H1 (cell line): ENCODE measurements at regions not wholly inside any gene's neighbourhood (a gene's known extent, or its start where the extent isn't known, plus 50 kb on each side); places are given as distances from the start of the nearest gene placed in this dataset.

Experiments used
- CTCF ChIA-PET: fragments of 300-600 bp; sonication (Branson Sonifier 250); formaldehyde crosslinking; loops from one replicate; lab custom pipeline; 2021; ENCODE audit not compliant: partially characterized antibody; lab: Charles Lee
- POLR2A ChIA-PET: fragments of 300-600 bp; sonication (Branson Sonifier 250); formaldehyde crosslinking; loops from one replicate; lab custom pipeline; 2021; ENCODE audit warnings: inconsistent platforms; ENCODE audit not compliant: partially characterized antibody; lab: Charles Lee
- DNase-seq, 2 experiments: peaks; one replicate each; pipeline versions ENCODE4 v3.0.0 to v3.0.0-alpha.2; 2010 to 2022; ENCODE audit warnings: low spot score in 2 of 2, low read depth in 1 of 2, mixed read lengths in 1 of 2
- FAIRE-seq: peaks from 2 replicates; lab custom pipeline; 2011; peaks lifted over from hg19 to GRCh38; lab: Jason Lieb, UNC
- H2AFZ ChIP-seq: 2 replicates; pipeline ENCODE4 v1.8.1; 2012; ENCODE audit warnings: low read length, inconsistent platforms
- H2AK5ac ChIP-seq: 2 replicates; pipeline ENCODE4 v1.6.1; 2013; ENCODE audit warnings: low read depth, low read length
- H2BK120ac ChIP-seq: replicated peaks from 2 replicates; pipeline ENCODE3; 2013; ENCODE audit warnings: low read depth, low read length, inconsistent platforms
- H2BK12ac ChIP-seq: 2 replicates; pipeline ENCODE4 v1.6.1; 2013; ENCODE audit warnings: low read depth, low read length
- H2BK15ac ChIP-seq: 2 replicates; pipeline ENCODE4 v1.6.1; 2013; ENCODE audit warnings: low read length
- H2BK20ac ChIP-seq: 2 replicates; pipeline ENCODE4 v1.6.1; 2013; ENCODE audit warnings: low read length
- H2BK5ac ChIP-seq: 2 replicates; pipeline ENCODE4 v1.6.1; 2013; ENCODE audit warnings: low read depth, low read length
- H3K14ac ChIP-seq: 2 replicates; pipeline ENCODE4 v1.6.1; 2013; ENCODE audit warnings: inconsistent platforms; ENCODE audit not compliant: insufficient read length
- H3K18ac ChIP-seq: 2 replicates; pipeline ENCODE4 v1.6.1; 2013; ENCODE audit warnings: low read length; ENCODE audit errors: extremely low read depth
- H3K23ac ChIP-seq: 2 replicates; pipeline ENCODE4 v1.6.1; 2013; ENCODE audit warnings: inconsistent platforms; ENCODE audit not compliant: insufficient read length
- H3K23me2 ChIP-seq: 2 replicates; pipeline ENCODE4 v1.6.1; 2013; ENCODE audit warnings: low read depth, low read length
- H3K27ac ChIP-seq: 2 replicates; pipeline ENCODE4 v1.6.1; 2011; ENCODE audit warnings: low read depth, low read length, inconsistent platforms
- H3K27me3 ChIP-seq, 4 experiments: replicated peaks in 1 of 4; 1 replicate in 1 of 4; 2 replicates in 3 of 4; pipeline versions ENCODE4 v1.6.1 to v1.8.1; 2011 to 2013; ENCODE audit warnings: low read length in 3 of 4, mild to moderate bottlenecking in 3 of 4, inconsistent platforms in 2 of 4, mixed read lengths in 2 of 4, moderate library complexity in 1 of 4; ENCODE audit not compliant: control insufficient read depth in 3 of 4, insufficient read depth in 3 of 4; ENCODE audit errors: extremely low read depth in 1 of 4
- H3K36me3 ChIP-seq, 4 experiments: 2 replicates each; pipeline versions ENCODE4 v1.6.1 to v1.8.1; 2011 to 2013; ENCODE audit warnings: mild to moderate bottlenecking in 4 of 4, low read length in 3 of 4, moderate library complexity in 2 of 4, control low read depth in 1 of 4, inconsistent platforms in 1 of 4; ENCODE audit not compliant: insufficient read depth in 4 of 4, control insufficient read depth in 2 of 4
- H3K4ac ChIP-seq: replicated peaks from 2 replicates; pipeline ENCODE3; 2013; ENCODE audit warnings: low read length, low read depth, mixed read lengths, inconsistent platforms; ENCODE audit not compliant: insufficient read length
- H3K4me1 ChIP-seq, 4 experiments: replicated peaks in 1 of 4; 1 replicate in 1 of 4; 2 replicates in 3 of 4; pipeline versions ENCODE4 v1.6.1 to v1.8.1; 2011 to 2013; ENCODE audit warnings: low read length in 3 of 4, inconsistent platforms in 2 of 4, mixed read lengths in 1 of 4; ENCODE audit not compliant: insufficient read depth in 4 of 4, control insufficient read depth in 3 of 4
- H3K4me2 ChIP-seq, 2 experiments: 2 replicates each; pipeline versions ENCODE4 v1.6.1 to v1.8.1; 2011 to 2013; ENCODE audit warnings: low read depth in 2 of 2, low read length in 2 of 2, control low read depth in 1 of 2, inconsistent platforms in 1 of 2, mild to moderate bottlenecking in 1 of 2; ENCODE audit not compliant: insufficient read depth in 1 of 2
- H3K4me3 ChIP-seq, 4 experiments: fragments of 200-600, 300-600 bp in 1 of 4; sonication (generic), shearing (Covaris generic), sonication (Bioruptor Twin) in 1 of 4; 2 replicates each; pipeline versions ENCODE4 v1.5.1 to v1.8.1; 2011 to 2016; ENCODE audit warnings: low read length in 4 of 4, low read depth in 3 of 4, control low read depth in 2 of 4, inconsistent platforms in 2 of 4, mild to moderate bottlenecking in 2 of 4, mixed read lengths in 1 of 4, moderate library complexity in 1 of 4; ENCODE audit not compliant: insufficient read depth in 2 of 4; ENCODE audit errors: extremely low read depth in 1 of 4
- H3K56ac ChIP-seq: replicated peaks from 2 replicates; pipeline ENCODE3; 2013; ENCODE audit warnings: low read depth, mild to moderate bottlenecking, mixed read lengths, low read length, inconsistent platforms; ENCODE audit not compliant: insufficient read length
- H3K79me1 ChIP-seq: 2 replicates; pipeline ENCODE4 v1.6.1; 2013; ENCODE audit warnings: low read depth, low read length, control low read depth
- H3K79me2 ChIP-seq, 2 experiments: 2 replicates each; pipeline versions ENCODE4 v1.6.1 to v1.8.1; 2012 to 2013; ENCODE audit warnings: low read length in 2 of 2, mild to moderate bottlenecking in 2 of 2, inconsistent platforms in 1 of 2; ENCODE audit not compliant: insufficient read depth in 2 of 2, control insufficient read depth in 1 of 2
- H3K9ac ChIP-seq, 4 experiments: replicated peaks in 1 of 4; 1 replicate in 1 of 4; 2 replicates in 3 of 4; pipeline versions ENCODE4 v1.6.1 to v1.8.1; 2011 to 2013; ENCODE audit warnings: low read depth in 3 of 4, low read length in 3 of 4, control low read depth in 2 of 4, mild to moderate bottlenecking in 2 of 4, moderate library complexity in 2 of 4, inconsistent platforms in 1 of 4; ENCODE audit errors: extremely low read depth in 1 of 4
- H3K9me3 ChIP-seq, 2 experiments: 2 replicates each; pipeline versions ENCODE4 v1.6.1 to v1.8.1; 2012 to 2013; ENCODE audit warnings: mild to moderate bottlenecking in 2 of 2, moderate library complexity in 2 of 2, control low read depth in 1 of 2, inconsistent platforms in 1 of 2, low read depth in 1 of 2, low read length in 1 of 2, mixed read lengths in 1 of 2; ENCODE audit not compliant: insufficient read depth in 2 of 2
- H4K20me1 ChIP-seq, 2 experiments: replicated peaks in 1 of 2; 2 replicates each; pipeline versions ENCODE3 to v1.8.1; 2011 to 2013; ENCODE audit warnings: inconsistent platforms in 2 of 2, low read length in 2 of 2, mild to moderate bottlenecking in 1 of 2; ENCODE audit not compliant: insufficient read depth in 2 of 2, control insufficient read depth in 1 of 2
- H4K5ac ChIP-seq: 2 replicates; pipeline ENCODE4 v1.6.1; 2013; ENCODE audit warnings: low read length, low read depth, mixed read lengths, inconsistent platforms; ENCODE audit not compliant: insufficient read length
- H4K8ac ChIP-seq: 2 replicates; pipeline ENCODE4 v1.8.0; 2013; ENCODE audit warnings: mild to moderate bottlenecking, moderate library complexity, low read length, inconsistent platforms; ENCODE audit not compliant: insufficient read depth; ENCODE audit errors: extremely low read depth
- H4K91ac ChIP-seq: replicated peaks from 2 replicates; pipeline ENCODE3; 2013; ENCODE audit warnings: low read length, mixed read lengths, inconsistent platforms; ENCODE audit not compliant: insufficient read length
- BCL11A ChIP-seq, 2 experiments: IDR thresholded peaks; one replicate each; pipeline ENCODE4 v1.6.1; 2011; ENCODE audit warnings: low read depth in 2 of 2, low read length in 2 of 2, mild to moderate bottlenecking in 2 of 2
- BRCA1 ChIP-seq: IDR thresholded peaks from 2 replicates; pipeline ENCODE4 v1.6.1; 2012; ENCODE audit warnings: low read depth, low read length, improper control_type of control experiment
- EZH2 ChIP-seq: fragments of 200-600 bp; sonication (generic); IDR thresholded peaks from 2 replicates; pipeline ENCODE4 v1.7.1; 2012; ENCODE audit warnings: low read depth, mild to moderate bottlenecking, moderate library complexity, low read length, inconsistent platforms; ENCODE audit not compliant: severe bottlenecking
- FOSL1 ChIP-seq: IDR thresholded peaks from 2 replicates; pipeline ENCODE4 v1.6.1; 2011; ENCODE audit warnings: mild to moderate bottlenecking, low read depth, low read length, moderate library complexity; ENCODE audit not compliant: insufficient read depth
- JUN ChIP-seq: IDR thresholded peaks from 2 replicates; pipeline ENCODE4 v1.6.1; 2011; ENCODE audit warnings: low read depth, mild to moderate bottlenecking, improper control_type of control experiment, low read length
- MAFK ChIP-seq: IDR thresholded peaks from 2 replicates; pipeline ENCODE4 v1.6.1; 2012; ENCODE audit warnings: low read depth, mild to moderate bottlenecking, improper control_type of control experiment, low read length
- NANOG ChIP-seq: IDR thresholded peaks from 2 replicates; pipeline ENCODE4 v1.6.1; 2011; ENCODE audit warnings: low read length, low read depth, mild to moderate bottlenecking, inconsistent platforms; ENCODE audit not compliant: insufficient read depth, poor library complexity, severe bottlenecking
- PHF8 ChIP-seq: fragments of 200-600 bp; sonication (generic); conservative IDR thresholded peaks from 2 replicates; pipeline ENCODE4 v1.7.1; 2012; ENCODE audit warnings: low read depth, mild to moderate bottlenecking, inconsistent platforms, low read length, moderate library complexity
- SAP30 ChIP-seq: fragments of 300-600 bp; sonication (generic); IDR thresholded peaks from 2 replicates; pipeline ENCODE4 v1.7.1; 2012; ENCODE audit warnings: low read length, moderate library complexity, mild to moderate bottlenecking, inconsistent platforms; ENCODE audit not compliant: insufficient read depth, insufficient replicate concordance
- TAF1 ChIP-seq: IDR thresholded peaks from 2 replicates; pipeline ENCODE4 v1.6.1; 2011; ENCODE audit warnings: mild to moderate bottlenecking, low read depth, low read length
- WGBS, 2 experiments: shearing (Covaris generic) in 1 of 2; methylation state at CpG; one replicate each; pipeline versions ENCODE4 v1.1.6 to v1.1.7; 2013 to 2015; ENCODE audit warnings: low lambda C conversion rate in 2 of 2, mixed read lengths in 2 of 2, inconsistent platforms in 1 of 2, low coverage in 1 of 2, missing lambda C conversion rate in 1 of 2; ENCODE audit not compliant: insufficient replicate concordance in 2 of 2, insufficient coverage in 1 of 2, insufficient read length in 1 of 2; ENCODE audit errors: extremely low coverage in 1 of 2, missing lambda C conversion rate in 1 of 2; 5-methylcytosine and 5-hydroxymethylcytosine counted together

DNA sequence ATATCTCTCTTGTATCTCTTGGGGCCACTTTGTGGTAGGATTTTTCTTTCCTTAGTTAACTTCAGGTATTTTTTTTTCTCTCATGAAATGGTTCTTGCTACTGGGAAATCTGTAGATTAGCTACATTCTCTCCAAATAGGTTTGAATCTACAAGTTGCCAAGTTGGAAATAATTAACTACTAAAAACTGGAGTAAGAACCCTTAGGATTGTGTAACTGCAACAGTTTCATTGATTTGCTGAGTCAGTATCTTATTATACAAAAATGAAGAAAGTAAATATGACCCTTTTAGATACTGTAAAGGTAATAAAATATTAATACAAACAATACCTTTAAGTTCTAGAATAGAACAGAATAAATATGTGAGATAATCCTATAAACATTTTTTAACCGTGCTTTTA is 327.9 kb downstream of the CXXC4 start:
- H3K23ac ChIP-seq, result no peak overlapping the region
- H3K18ac ChIP-seq, result no peak overlapping the region
- TF ChIP-seq SAP30 (no peak), TAF1 (no peak), NANOG (no peak), BCL11A (IDR thresholded peaks at IDR 0.05; ENCODE audit: low read depth in 2 of 2, low read length in 2 of 2) (no peak), EZH2 (no peak), JUN (no peak), MAFK (no peak), BRCA1 (no peak), PHF8 (no peak), FOSL1 (no peak)
- TF ChIP-seq, all 59 proteins: peak for 0
- ChIA-PET POLR2A (no interaction called here), CTCF (no interaction called here)
- no peaks in the 10 kb centered on the region for H3K79me2 ChIP-seq
- no peak overlapping the region for H2AFZ ChIP-seq
- no peak overlapping the region for H2BK20ac ChIP-seq
- no peak overlapping the region for H3K4me2 ChIP-seq
- no peak overlapping the region for H3K56ac ChIP-seq
- no peak overlapping the region for H3K14ac ChIP-seq
- H3K27me3 ChIP-seq, result no peaks in the 10 kb centered on the region
- H2BK12ac ChIP-seq, result no peak overlapping the region
- H3K4me3 ChIP-seq, result no peak overlapping the region
- no peak overlapping the region for H2BK15ac ChIP-seq
- no peaks in the 10 kb centered on the region for H3K36me3 ChIP-seq
- 90% methylated on average over 1 of the region's 1 CpG; no CpG with 5 or more reads in 1 of the 2 experiments for WGBS, 2 experiments
- no peak overlapping the region for H2AK5ac ChIP-seq
- no peak overlapping the region for H4K5ac ChIP-seq
- H3K79me1 ChIP-seq, result no peaks in the 10 kb centered on the region
- H3K27ac ChIP-seq, result no peak overlapping the region
- H3K4ac ChIP-seq, result no peak overlapping the region
- H3K4me1 ChIP-seq, result no peaks in the 10 kb centered on the region
- no peak for FAIRE-seq
- H4K20me1 ChIP-seq, result no peaks in the 10 kb centered on the region
- H3K9ac ChIP-seq, result no peak overlapping the region
- H3K9me3 ChIP-seq, result no peaks in the 10 kb centered on the region
- H2BK120ac ChIP-seq, result no peak overlapping the region
- H4K8ac ChIP-seq, result no peak overlapping the region
- no peak overlapping the region for H2BK5ac ChIP-seq
- DNase-seq, result no peak
- H3K23me2 ChIP-seq, result no peaks in the 10 kb centered on the region
- H4K91ac ChIP-seq, result no peak overlapping the region
